GM19239 (cell line): ENCODE measurements at regions not wholly inside any gene's neighbourhood (a gene's known extent, or its start where the extent isn't known, plus 50 kb on each side); places are given as distances from the start of the nearest gene placed in this dataset.

Source experiments
- DNase-seq: peaks from one replicate; pipeline ENCODE4 v3.0.0; 2011; ENCODE audit warnings: low spot score; ENCODE audit not compliant: insufficient read length
- FAIRE-seq: peaks from 2 replicates; lab custom pipeline; 2011; peaks lifted over from hg19 to GRCh38; lab: Jason Lieb, UNC

- no peak for DNase-seq
- no peak for FAIRE-seq
These were observed 64.3 kb upstream of the DMRTA1 start for GRCh38 chr9:22382331-22382730.

GRCh38 chr9:22383718-22384117 lies 62.9 kb upstream of the DMRTA1 start:
- DNase-seq: no peak
- no peak for FAIRE-seq

GRCh38 chr9:22389271-22389670 lies 57.4 kb upstream of the DMRTA1 start:
- DNase-seq: no peak
- FAIRE-seq: no peak

GRCh38 chr9:22392523-22392922 lies 54.1 kb upstream of the DMRTA1 start:
- FAIRE-seq: no peak
- DNase-seq: no peak

GRCh38 chr9:22395687-22396141 lies 50.9 kb upstream of the DMRTA1 start:
- DNase-seq: no peak
- FAIRE-seq: no peak
